ENCODE measurements at regions not wholly inside any gene's neighbourhood (a gene's known extent, or its start where the extent isn't known, plus 50 kb on each side); places are given as distances from the start of the nearest gene placed in this dataset.

GRCh38 chr11:25357133-25357532 lies 860.3 kb downstream of the LUZP2 start:
- TF ChIP-seq, protein P1, sequence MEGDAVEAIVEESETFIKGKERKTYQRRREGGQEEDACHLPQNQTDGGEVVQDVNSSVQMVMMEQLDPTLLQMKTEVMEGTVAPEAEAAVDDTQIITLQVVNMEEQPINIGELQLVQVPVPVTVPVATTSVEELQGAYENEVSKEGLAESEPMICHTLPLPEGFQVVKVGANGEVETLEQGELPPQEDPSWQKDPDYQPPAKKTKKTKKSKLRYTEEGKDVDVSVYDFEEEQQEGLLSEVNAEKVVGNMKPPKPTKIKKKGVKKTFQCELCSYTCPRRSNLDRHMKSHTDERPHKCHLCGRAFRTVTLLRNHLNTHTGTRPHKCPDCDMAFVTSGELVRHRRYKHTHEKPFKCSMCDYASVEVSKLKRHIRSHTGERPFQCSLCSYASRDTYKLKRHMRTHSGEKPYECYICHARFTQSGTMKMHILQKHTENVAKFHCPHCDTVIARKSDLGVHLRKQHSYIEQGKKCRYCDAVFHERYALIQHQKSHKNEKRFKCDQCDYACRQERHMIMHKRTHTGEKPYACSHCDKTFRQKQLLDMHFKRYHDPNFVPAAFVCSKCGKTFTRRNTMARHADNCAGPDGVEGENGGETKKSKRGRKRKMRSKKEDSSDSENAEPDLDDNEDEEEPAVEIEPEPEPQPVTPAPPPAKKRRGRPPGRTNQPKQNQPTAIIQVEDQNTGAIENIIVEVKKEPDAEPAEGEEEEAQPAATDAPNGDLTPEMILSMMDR (IDR thresholded peaks at IDR 0.05; ENCODE audit: low read depth, low read length), result no peak
- no peak overlapping the region for H3K4me3 ChIP-seq (ENCODE audit: low read depth, low read length)

DNA sequence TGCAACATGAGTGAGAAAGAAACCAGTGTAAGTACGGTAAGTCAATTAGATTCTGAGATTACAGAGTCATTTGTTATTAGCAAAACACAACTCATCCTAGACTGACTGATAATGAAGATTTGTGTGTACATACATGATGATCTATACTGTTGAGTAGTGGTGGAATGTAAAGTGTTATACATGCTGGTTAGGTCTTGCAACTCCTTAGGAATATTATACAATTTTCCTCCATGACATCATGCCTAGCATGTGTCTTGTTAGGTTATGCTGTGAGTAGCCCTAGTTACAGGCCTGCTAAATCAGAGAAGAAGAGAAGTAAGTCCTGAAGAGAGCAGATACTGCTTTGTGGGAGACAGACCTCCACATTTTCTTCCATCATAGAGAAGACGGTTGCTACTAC lies 880.6 kb downstream of the LUZP2 start:
- TF ChIP-seq, protein P1 (IDR thresholded peaks at IDR 0.05; ENCODE audit: low read depth, low read length), result no peak
- H3K4me3 ChIP-seq (ENCODE audit: low read depth, low read length), result no peak overlapping the region

GRCh38 chr11:25396847-25397246 lies 900.0 kb downstream of the LUZP2 start:
- TF ChIP-seq, protein P1 (IDR thresholded peaks at IDR 0.05; ENCODE audit: low read depth, low read length), result no peak
- H3K4me3 ChIP-seq (ENCODE audit: low read depth, low read length), result no peak overlapping the region

- H3K4me3 ChIP-seq (ENCODE audit: low read depth, low read length), result no peak overlapping the region
- TF ChIP-seq, protein P1 (IDR thresholded peaks at IDR 0.05; ENCODE audit: low read depth, low read length), result no peak
These were observed 911.3 kb downstream of the LUZP2 start for GRCh38 chr11:25408146-25408545.

- TF ChIP-seq, protein P1 (IDR thresholded peaks at IDR 0.05; ENCODE audit: low read depth, low read length), result no peak
- no peak overlapping the region for H3K4me3 ChIP-seq (ENCODE audit: low read depth, low read length)
These were observed 916.1 kb upstream of the ANO3 start for GRCh38 chr11:25415793-25416192.

- no peak overlapping the region for H3K4me3 ChIP-seq (ENCODE audit: low read depth, low read length)
- TF ChIP-seq, protein P1 (IDR thresholded peaks at IDR 0.05; ENCODE audit: low read depth, low read length), result no peak
These were observed 908.3 kb upstream of the ANO3 start for GRCh38 chr11:25423436-25424199.

- TF ChIP-seq, protein P1 (IDR thresholded peaks at IDR 0.05; ENCODE audit: low read depth, low read length), result no peak
- no peak overlapping the region for H3K4me3 ChIP-seq (ENCODE audit: low read depth, low read length)
These were observed 899.6 kb upstream of the ANO3 start for GRCh38 chr11:25432376-25432775.
